IMR-90 (cell line): ENCODE measurements at regions not wholly inside any gene's neighbourhood (a gene's known extent, or its start where the extent isn't known, plus 50 kb on each side); places are given as distances from the start of the nearest gene placed in this dataset.

ENCODE experiments used
- ATAC-seq: fragments of 200-7000 bp; cut with Tn5 transposase; 2 replicates; pipeline ENCODE4 v1.9.1; 2020; ENCODE audit warnings: low read depth, mild to moderate bottlenecking, moderate library complexity
- BruUV-seq: library from RNA; stranded (reverse); fragments of 400-500 nt; replicated peaks from 2 replicates; lab custom pipeline; 2021; lab: Mats Ljungman, UMichigan
- CTCF ChIA-PET: fragments of 300-600 bp; formaldehyde crosslinking; extraction: SDS; loops from one replicate; lab custom pipeline; 2021; ENCODE audit warnings: antibody characterized with exemption; lab: Yijun Ruan, JAX
- POLR2A ChIA-PET: fragments of 300-600 bp; sonication (Branson Sonifier 250); formaldehyde crosslinking; loops from one replicate; lab custom pipeline; 2022; ENCODE audit warnings: antibody characterized with exemption; ENCODE audit not compliant: unreplicated experiment; lab: Charles Lee
- DNase-seq: peaks from one replicate; pipeline ENCODE4 v3.0.0; 2013
- H2AFZ ChIP-seq: replicated peaks from 2 replicates; pipeline ENCODE3; 2013; ENCODE audit warnings: low read length, mild to moderate bottlenecking; ENCODE audit not compliant: poor library complexity
- H2AK5ac ChIP-seq: 2 replicates; pipeline ENCODE4 v1.6.1; 2013; ENCODE audit warnings: low read depth, low read length, inconsistent platforms
- H2AK9ac ChIP-seq: replicated peaks from 2 replicates; pipeline ENCODE3; 2013; ENCODE audit warnings: mild to moderate bottlenecking, low read depth, low read length, moderate library complexity; ENCODE audit not compliant: poor library complexity
- H2BK120ac ChIP-seq: 2 replicates; pipeline ENCODE4 v1.6.1; 2013; ENCODE audit warnings: low read depth, low read length, inconsistent platforms
- H2BK15ac ChIP-seq: 3 replicates; pipeline ENCODE4 v1.6.1; 2013; ENCODE audit warnings: low read depth, low read length, inconsistent platforms
- H2BK20ac ChIP-seq: 2 replicates; pipeline ENCODE4 v1.6.1; 2013; ENCODE audit warnings: low read depth, mild to moderate bottlenecking, inconsistent platforms, low read length, moderate library complexity
- H2BK5ac ChIP-seq: 2 replicates; pipeline ENCODE4 v1.6.1; 2013; ENCODE audit warnings: mild to moderate bottlenecking, low read depth, low read length, inconsistent platforms; ENCODE audit not compliant: poor library complexity, severe bottlenecking
- H3K14ac ChIP-seq: replicated peaks from 2 replicates; pipeline ENCODE4 v1.6.1; 2013; ENCODE audit warnings: low read depth, low read length, inconsistent platforms
- H3K18ac ChIP-seq: 2 replicates; pipeline ENCODE4 v1.6.1; 2013; ENCODE audit warnings: low read depth, low read length, control low read depth
- H3K23ac ChIP-seq: 2 replicates; pipeline ENCODE4 v1.6.1; 2013; ENCODE audit warnings: low read depth, low read length, inconsistent platforms
- H3K27ac ChIP-seq: 2 replicates; pipeline ENCODE4 v1.5.1; 2013; ENCODE audit warnings: mild to moderate bottlenecking, control low read depth, low read length; ENCODE audit not compliant: insufficient read depth
- H3K27me3 ChIP-seq: 2 replicates; pipeline ENCODE4 v1.6.1; 2013; ENCODE audit warnings: low read length; ENCODE audit not compliant: control insufficient read depth, insufficient read depth
- H3K36me3 ChIP-seq: 2 replicates; pipeline ENCODE4 v1.6.1; 2013; ENCODE audit warnings: low read length, mixed read lengths; ENCODE audit not compliant: control insufficient read depth, insufficient read depth
- H3K4ac ChIP-seq: 2 replicates; pipeline ENCODE4 v1.6.1; 2013; ENCODE audit warnings: low read depth, low read length, inconsistent platforms
- H3K4me1 ChIP-seq: 2 replicates; pipeline ENCODE4 v1.6.1; 2013; ENCODE audit warnings: low read length, mixed read lengths; ENCODE audit not compliant: control insufficient read depth, insufficient read depth
- H3K4me2 ChIP-seq: 2 replicates; pipeline ENCODE4 v1.6.1; 2013; ENCODE audit warnings: low read depth, mild to moderate bottlenecking, control low read depth, low read length, moderate library complexity
- H3K4me3 ChIP-seq: 2 replicates; pipeline ENCODE4 v1.5.1; 2013; ENCODE audit warnings: low read depth, mild to moderate bottlenecking, control low read depth, low read length, moderate library complexity; ENCODE audit not compliant: insufficient read depth
- H3K56ac ChIP-seq: 2 replicates; pipeline ENCODE4 v1.6.1; 2013; ENCODE audit warnings: low read length, inconsistent platforms; ENCODE audit not compliant: insufficient read depth; ENCODE audit errors: extremely low read depth
- H3K79me1 ChIP-seq, 2 experiments: 2 replicates each; pipeline ENCODE4 v1.6.1; 2013; ENCODE audit warnings: low read length in 2 of 2, inconsistent platforms in 1 of 2, low read depth in 1 of 2
- H3K9ac ChIP-seq: 2 replicates; pipeline ENCODE4 v1.6.1; 2013; ENCODE audit warnings: low read depth, low read length, control low read depth
- H3K9me1 ChIP-seq: 2 replicates; pipeline ENCODE4 v1.6.1; 2013; ENCODE audit warnings: low read length, inconsistent platforms; ENCODE audit not compliant: insufficient read depth
- H3K9me3 ChIP-seq: 2 replicates; pipeline ENCODE4 v1.6.1; 2013; ENCODE audit warnings: low read length; ENCODE audit not compliant: control insufficient read depth, insufficient read depth
- H4K20me1 ChIP-seq: 2 replicates; pipeline ENCODE4 v1.6.1; 2013; ENCODE audit warnings: low read length, inconsistent platforms; ENCODE audit not compliant: insufficient read depth
- H4K5ac ChIP-seq: 2 replicates; pipeline ENCODE4 v1.6.1; 2013; ENCODE audit warnings: mild to moderate bottlenecking, low read depth, low read length, control low read depth
- H4K8ac ChIP-seq, 2 experiments: 2 replicates each; pipeline ENCODE4 v1.6.1; 2013; ENCODE audit warnings: low read depth in 2 of 2, low read length in 2 of 2, control low read depth in 1 of 2, inconsistent platforms in 1 of 2
- H4K91ac ChIP-seq: 2 replicates; pipeline ENCODE4 v1.6.1; 2013; ENCODE audit warnings: low read depth, low read length, inconsistent platforms; ENCODE audit not compliant: insufficient read depth
- MAZ ChIP-seq: IDR thresholded peaks from 2 replicates; pipeline ENCODE4 v1.6.1; 2012; ENCODE audit warnings: low read depth, mild to moderate bottlenecking, low read length, improper control_type of control experiment, moderate library complexity, borderline replicate concordance
- NFE2L2 ChIP-seq: fragments of 150-350 bp; IDR thresholded peaks from 2 replicates; pipeline ENCODE4 v1.6.1; 2016; ENCODE audit warnings: low read depth, mild to moderate bottlenecking, low read length
- SMC3 ChIP-seq: fragments of 150-350 bp; IDR thresholded peaks from 2 replicates; pipeline ENCODE4 v1.6.1; 2016; ENCODE audit warnings: low read depth, mild to moderate bottlenecking, antibody characterized with exemption, low read length, moderate library complexity
- dilution Hi-C: fragments of 300-500 bp; cut with HindIII; formaldehyde crosslinking; loops from one replicate; pipeline ENCODE4 v1.14.3; 2018; ENCODE audit warnings: low sequenced_read_pairs; ENCODE audit not compliant: unreplicated experiment
- in situ Hi-C: fragments of 300-500 bp; cut with MboI; formaldehyde crosslinking; loops from 3 replicates; pipeline ENCODE4 v1.14.3; 2019; ENCODE audit warnings: low sequenced_read_pairs, inconsistent platforms, mixed read lengths
- intact Hi-C: fragments of 100-400 bp; cut with micrococcal nuclease; formaldehyde crosslinking; loops from 2 replicates; pipeline ENCODE4 v1.10.0; 2022

DNA sequence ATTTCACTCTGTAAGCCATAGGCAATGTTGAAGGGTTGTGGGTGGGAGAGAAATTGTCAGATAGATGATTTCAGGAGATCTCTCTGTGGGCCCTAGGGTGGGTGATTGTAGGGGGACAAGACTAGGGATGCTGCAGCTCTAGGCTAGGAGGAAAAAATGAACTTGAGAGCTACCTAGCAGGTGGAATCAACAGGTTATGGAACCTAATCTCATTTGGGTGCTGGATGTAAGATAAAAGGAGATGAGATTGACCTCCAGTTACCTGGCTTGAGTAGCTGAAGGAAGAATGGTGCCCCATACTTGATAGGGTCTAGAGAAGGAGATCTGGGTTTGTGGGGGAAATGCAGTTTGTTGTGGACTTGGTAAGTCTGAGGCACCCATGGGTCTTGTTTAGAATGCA lies 396.5 kb downstream of the RRAGC start:
- Histone ChIP-seq H3K4me3 (no peak overlapping the region), H2AK9ac (no peak overlapping the region), H3K9me3 (no peaks in the 10 kb centered on the region), H3K9ac (no peak overlapping the region), H4K8ac (no peak overlapping the region), H3K36me3 (no peaks in the 10 kb centered on the region), H3K18ac (no peak overlapping the region), H2AFZ (no peak overlapping the region), H3K27me3 (no peaks in the 10 kb centered on the region; the same call in 1 of the 2 replicates), H2BK5ac (no peak overlapping the region), H3K79me1 (no peaks in the 10 kb centered on the region), H4K91ac (no peak overlapping the region), H2BK20ac (no peak overlapping the region), H3K4ac (no peak overlapping the region), H3K14ac (no peak overlapping the region), H4K5ac (no peak overlapping the region), H3K4me1 (no peaks in the 10 kb centered on the region), H3K56ac (no peak overlapping the region), H4K20me1 (no peaks in the 10 kb centered on the region), H3K23ac (no peak overlapping the region), H2BK120ac (no peak overlapping the region), H3K4me2 (no peak overlapping the region), H3K27ac (no peak overlapping the region), H2BK15ac (no peak overlapping the region), H2AK5ac (no peak overlapping the region), H3K9me1 (no peaks in the 10 kb centered on the region)
- no peak for TF ChIP-seq MAZ
- TF ChIP-seq SMC3 = no peak
- no peak for TF ChIP-seq NFE2L2
- dilution Hi-C loops = no loop called here
- no TSS peak for BruUV-seq
- no peak for DNase-seq
- in situ Hi-C loops = no loop called here
- ChIA-PET CTCF (no interaction called here), POLR2A (no interaction called here)
- intact Hi-C loops = no loop called here
- ATAC-seq = no peak
